Neural progenitor cell (in vitro differentiated cells): ENCODE measurements at regions not wholly inside any gene's neighbourhood (a gene's known extent, or its start where the extent isn't known, plus 50 kb on each side); places are given as distances from the start of the nearest gene placed in this dataset.

Source experiments
- DNase-seq: peaks from one replicate; pipeline ENCODE4 v3.0.0-alpha.2; 2016; ENCODE audit warnings: low spot score
- H2AFZ ChIP-seq: fragments of 200-600 bp; sonication (generic); replicated peaks from 2 replicates; pipeline ENCODE4 v1.6.1; 2016; ENCODE audit warnings: antibody characterized with exemption
- H3F3A ChIP-seq: fragments of 200-600 bp; sonication (generic); 2 replicates; pipeline ENCODE4 v1.6.1; 2016; ENCODE audit warnings: antibody characterized with exemption, low read depth
- H3K27ac ChIP-seq: fragments of 200-600 bp; sonication (generic); 2 replicates; pipeline ENCODE4 v1.5.1; 2016; ENCODE audit warnings: mild to moderate bottlenecking
- H3K27me3 ChIP-seq: fragments of 200-600 bp; sonication (generic); 2 replicates; pipeline ENCODE4 v1.6.1; 2016; ENCODE audit warnings: mild to moderate bottlenecking, moderate library complexity
- H3K36me3 ChIP-seq: fragments of 200-600 bp; sonication (generic); 2 replicates; pipeline ENCODE4 v1.5.1; 2016
- H3K4me1 ChIP-seq: fragments of 200-600 bp; sonication (generic); 2 replicates; pipeline ENCODE4 v1.6.1; 2016; ENCODE audit warnings: mixed run types
- H3K4me2 ChIP-seq: fragments of 200-600 bp; sonication (generic); 2 replicates; pipeline ENCODE4 v1.6.1; 2016
- H3K4me3 ChIP-seq: fragments of 200-600 bp; sonication (generic); 2 replicates; pipeline ENCODE4 v1.5.1; 2016
- H3K79me2 ChIP-seq: fragments of 200-600 bp; sonication (generic); 2 replicates; pipeline ENCODE4 v1.6.1; 2016; ENCODE audit warnings: low read depth
- H3K9ac ChIP-seq: fragments of 200-600 bp; sonication (generic); 2 replicates; pipeline ENCODE4 v1.6.1; 2016
- H3K9me3 ChIP-seq: fragments of 200-600 bp; sonication (generic); 2 replicates; pipeline ENCODE4 v1.5.1; 2016; ENCODE audit warnings: low read depth
- H4K20me1 ChIP-seq: fragments of 200-600 bp; sonication (generic); 2 replicates; pipeline ENCODE4 v1.6.1; 2016; ENCODE audit warnings: low read depth
- H3K27ac Mint-ChIP-seq: 3 replicates; pipeline ENCODE4 v1.8.0; 2021; ENCODE audit warnings: mixed read lengths
- H3K27me3 Mint-ChIP-seq: 2 replicates; pipeline ENCODE4 v1.8.0; 2022; ENCODE audit warnings: low read depth, mild to moderate bottlenecking, inconsistent platforms, moderate library complexity, mixed read lengths; ENCODE audit not compliant: insufficient read depth
- H3K36me3 Mint-ChIP-seq: 3 replicates; pipeline ENCODE4 v1.8.0; 2021; ENCODE audit warnings: mixed read lengths
- H3K4me1 Mint-ChIP-seq: 3 replicates; pipeline ENCODE4 v1.8.0; 2021; ENCODE audit warnings: mixed read lengths
- H3K4me3 Mint-ChIP-seq: 3 replicates; pipeline ENCODE4 v1.8.0; 2021; ENCODE audit warnings: mild to moderate bottlenecking, moderate library complexity, mixed read lengths
- H3K9me3 Mint-ChIP-seq: 3 replicates; pipeline ENCODE4 v1.8.0; 2020; ENCODE audit warnings: mixed read lengths
- CTCF ChIP-seq: fragments of 200-600 bp; sonication (generic); IDR thresholded peaks from 2 replicates; pipeline ENCODE4 v1.5.1; 2017; ENCODE audit warnings: antibody characterized with exemption, mild to moderate bottlenecking
- EZH2 ChIP-seq: fragments of 200-600 bp; sonication (generic); IDR thresholded peaks from 2 replicates; pipeline ENCODE4 v1.6.1; 2017; ENCODE audit warnings: antibody characterized with exemption, mild to moderate bottlenecking, moderate library complexity
- EZH2phosphoT487 ChIP-seq: fragments of 200-600 bp; sonication (generic); IDR thresholded peaks from 2 replicates; pipeline ENCODE4 v1.6.1; 2017; ENCODE audit warnings: antibody characterized with exemption

DNA sequence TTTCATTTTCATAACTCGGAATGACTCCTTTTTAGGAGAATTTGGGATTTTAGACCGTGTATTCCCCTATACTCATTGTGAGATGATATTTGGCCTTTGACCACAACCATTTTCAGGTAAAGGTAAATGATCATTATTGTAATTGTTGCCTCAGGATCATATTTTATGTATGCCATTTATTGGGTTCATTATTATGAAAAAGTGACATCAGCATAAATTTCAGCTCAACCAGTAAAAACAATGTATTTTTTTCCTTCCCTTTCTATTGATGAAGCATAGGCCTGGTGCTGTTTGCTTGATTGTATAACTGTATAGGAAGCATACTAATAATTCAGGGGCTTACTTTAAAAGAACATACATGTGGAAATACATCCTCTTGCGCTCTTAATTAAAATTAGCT, 832.9 kb upstream of the FANCL start:
- TF ChIP-seq EZH2phosphoT487, result no peak
- no peak for TF ChIP-seq EZH2
- no peak for TF ChIP-seq CTCF
- Mint-ChIP-seq H3K27ac (no peak overlapping the region), H3K27me3 (peaks cover 7% of the 10 kb centered on the region), H3K4me3 (no peak overlapping the region), H3K9me3 (peaks cover 9% of the 10 kb centered on the region), H3K4me1 (no peaks in the 10 kb centered on the region), H3K36me3 (no peaks in the 10 kb centered on the region)
- H4K20me1 ChIP-seq, result no peaks in the 10 kb centered on the region
- no peaks in the 10 kb centered on the region for H3K79me2 ChIP-seq
- no peak overlapping the region for H3K27ac ChIP-seq
- H3K4me1 ChIP-seq, result no peaks in the 10 kb centered on the region
- no peak overlapping the region for H3K9ac ChIP-seq
- H3K36me3 ChIP-seq, result no peaks in the 10 kb centered on the region
- H3K27me3 ChIP-seq, result no peaks in the 10 kb centered on the region
- H3K9me3 ChIP-seq, result no peaks in the 10 kb centered on the region
- H3K4me3 ChIP-seq, result no peak overlapping the region
- DNase-seq, result no peak
- no peaks in the 10 kb centered on the region for H3F3A ChIP-seq
- H3K4me2 ChIP-seq, result no peak overlapping the region
- no peak overlapping the region for H2AFZ ChIP-seq

DNA sequence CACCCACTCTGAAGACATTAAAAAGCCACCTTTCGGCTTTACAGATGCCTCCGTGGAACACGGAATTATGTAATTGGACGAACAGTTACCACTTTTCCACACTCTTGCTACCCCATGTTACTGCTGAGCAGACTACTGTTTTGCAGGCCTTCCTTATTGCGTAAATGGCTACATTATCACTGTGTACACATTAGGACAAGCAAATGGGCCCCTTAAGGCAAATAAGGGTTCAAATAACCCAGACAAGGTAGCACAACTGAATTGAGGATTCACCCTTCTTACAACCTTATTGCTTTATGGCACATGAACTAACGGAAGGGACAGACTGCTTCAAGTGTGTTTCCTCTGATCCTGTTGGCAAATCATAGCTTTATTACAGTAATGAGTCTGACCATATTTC, 832.2 kb upstream of the FANCL start:
- Histone ChIP-seq H3K27me3 (no peaks in the 10 kb centered on the region), H3K9ac (no peak overlapping the region), H3K79me2 (no peaks in the 10 kb centered on the region), H2AFZ (no peak overlapping the region), H3K27ac (no peak overlapping the region), H3K4me1 (no peaks in the 10 kb centered on the region), H3K4me2 (no peak overlapping the region), H3K36me3 (no peaks in the 10 kb centered on the region), H3K4me3 (no peak overlapping the region), H3K9me3 (no peaks in the 10 kb centered on the region), H3F3A (no peaks in the 10 kb centered on the region), H4K20me1 (no peaks in the 10 kb centered on the region)
- H3K9me3 Mint-ChIP-seq, result peaks cover 9% of the 10 kb centered on the region
- H3K27ac Mint-ChIP-seq, result no peak overlapping the region
- TF ChIP-seq EZH2, result no peak
- no peak for TF ChIP-seq CTCF
- TF ChIP-seq EZH2phosphoT487, result no peak
- H3K36me3 Mint-ChIP-seq, result no peaks in the 10 kb centered on the region
- DNase-seq, result no peak
- peaks cover 7% of the 10 kb centered on the region for H3K27me3 Mint-ChIP-seq
- no peaks in the 10 kb centered on the region for H3K4me1 Mint-ChIP-seq
- H3K4me3 Mint-ChIP-seq, result no peak overlapping the region

- H3K4me2 ChIP-seq, result no peak overlapping the region
- H3K27ac Mint-ChIP-seq, result no peak overlapping the region
Measured at GRCh38 chr2:59068255-59068654, 827.1 kb upstream of the FANCL start.

More at GRCh38 chr2:59068255-59068654, 827.1 kb upstream of the FANCL start:
- no peak for DNase-seq
- no peaks in the 10 kb centered on the region for H3K4me1 Mint-ChIP-seq
- no peaks in the 10 kb centered on the region for H4K20me1 ChIP-seq
- H3K4me3 Mint-ChIP-seq, result no peak overlapping the region
- no peak overlapping the region for H3K9ac ChIP-seq
- no peaks in the 10 kb centered on the region for H3K79me2 ChIP-seq
- TF ChIP-seq CTCF, result no peak
- no peak for TF ChIP-seq EZH2phosphoT487
- no peak for TF ChIP-seq EZH2
- H3K27me3 Mint-ChIP-seq, result peaks cover 7% of the 10 kb centered on the region
- H3F3A ChIP-seq, result no peaks in the 10 kb centered on the region
- H3K4me3 ChIP-seq, result no peak overlapping the region
- H3K36me3 Mint-ChIP-seq, result peaks cover 2% of the 10 kb centered on the region
- no peaks in the 10 kb centered on the region for H3K4me1 ChIP-seq
- peaks cover 12% of the 10 kb centered on the region for H3K9me3 Mint-ChIP-seq
- no peaks in the 10 kb centered on the region for H3K9me3 ChIP-seq
- no peaks in the 10 kb centered on the region for H3K36me3 ChIP-seq
- no peaks in the 10 kb centered on the region for H3K27me3 ChIP-seq
- no peak overlapping the region for H3K27ac ChIP-seq
- no peak overlapping the region for H2AFZ ChIP-seq
